Astrocyte (in vitro differentiated cells and primary cell): ENCODE measurements at regions not wholly inside any gene's neighbourhood (a gene's known extent, or its start where the extent isn't known, plus 50 kb on each side); places are given as distances from the start of the nearest gene placed in this dataset.

Experiments used
- DNase-seq: peaks from one replicate; pipeline ENCODE4 v3.0.0-alpha.2; 2010; ENCODE audit warnings: low read depth
- FAIRE-seq: peaks from 2 replicates; lab custom pipeline; 2011; peaks lifted over from hg19 to GRCh38; lab: Jason Lieb, UNC
- H2AFZ ChIP-seq: 2 replicates; pipeline ENCODE4 v1.6.0; 2012; ENCODE audit warnings: low read depth, low read length, inconsistent platforms
- H3K27ac ChIP-seq: 2 replicates; pipeline ENCODE4 v1.5.1; 2011; ENCODE audit warnings: low read depth, low read length, inconsistent platforms
- H3K27me3 ChIP-seq: 2 replicates; pipeline ENCODE4 v1.6.0; 2011; ENCODE audit warnings: low read length, inconsistent platforms; ENCODE audit not compliant: insufficient read depth
- H3K36me3 ChIP-seq: 2 replicates; pipeline ENCODE4 v1.5.1; 2011; ENCODE audit warnings: low read length, inconsistent platforms; ENCODE audit not compliant: insufficient read depth
- H3K4me1 ChIP-seq: 2 replicates; pipeline ENCODE4 v1.5.1; 2011; ENCODE audit warnings: low read length, inconsistent platforms; ENCODE audit not compliant: insufficient read depth
- H3K4me2 ChIP-seq: 2 replicates; pipeline ENCODE4 v1.6.0; 2012; ENCODE audit warnings: low read length, inconsistent platforms
- H3K4me3 ChIP-seq: 2 replicates; pipeline ENCODE4 v1.5.1; 2011; ENCODE audit warnings: low read depth, mild to moderate bottlenecking, low read length, inconsistent platforms; ENCODE audit not compliant: insufficient read depth
- H3K79me2 ChIP-seq: 2 replicates; pipeline ENCODE4 v1.6.0; 2012; ENCODE audit warnings: mild to moderate bottlenecking, low read length, inconsistent platforms; ENCODE audit not compliant: insufficient read depth
- H3K9ac ChIP-seq: 2 replicates; pipeline ENCODE4 v1.6.0; 2012; ENCODE audit warnings: mild to moderate bottlenecking, low read length, inconsistent platforms
- H3K9me3 ChIP-seq: 2 replicates; pipeline ENCODE4 v1.5.1; 2012; ENCODE audit warnings: low read depth, mild to moderate bottlenecking, low read length, inconsistent platforms; ENCODE audit not compliant: insufficient read depth
- H4K20me1 ChIP-seq: 2 replicates; pipeline ENCODE4 v1.6.0; 2012; ENCODE audit warnings: low read length, inconsistent platforms; ENCODE audit not compliant: insufficient read depth
- H3K27ac Mint-ChIP-seq: one replicate; pipeline ENCODE4 v1.8.0; 2021; ENCODE audit warnings: mild to moderate bottlenecking, mixed read lengths; ENCODE audit not compliant: unreplicated experiment
- H3K27me3 Mint-ChIP-seq: one replicate; pipeline ENCODE4 v1.8.0; 2021; ENCODE audit warnings: low read depth, mixed read lengths; ENCODE audit not compliant: unreplicated experiment
- H3K36me3 Mint-ChIP-seq: one replicate; pipeline ENCODE4 v1.8.0; 2021; ENCODE audit warnings: low read depth, mixed read lengths; ENCODE audit not compliant: unreplicated experiment
- H3K4me1 Mint-ChIP-seq: one replicate; pipeline ENCODE4 v1.8.0; 2021; ENCODE audit warnings: low read depth, mixed read lengths; ENCODE audit not compliant: unreplicated experiment
- H3K4me3 Mint-ChIP-seq: one replicate; pipeline ENCODE4 v1.8.0; 2021; ENCODE audit warnings: mild to moderate bottlenecking, moderate library complexity, mixed read lengths; ENCODE audit not compliant: unreplicated experiment
- H3K9me3 Mint-ChIP-seq: one replicate; pipeline ENCODE4 v1.8.0; 2021; ENCODE audit warnings: mild to moderate bottlenecking, mixed read lengths; ENCODE audit not compliant: unreplicated experiment
- CTCF ChIP-seq: IDR thresholded peaks from 2 replicates; pipeline ENCODE4 v1.5.1; 2011; ENCODE audit warnings: low read depth, mild to moderate bottlenecking, inconsistent platforms, low read length, moderate library complexity; ENCODE audit not compliant: insufficient read depth
- EZH2 ChIP-seq: IDR thresholded peaks from 2 replicates; pipeline ENCODE4 v1.6.1; 2012; ENCODE audit warnings: mild to moderate bottlenecking, low read length, inconsistent platforms; ENCODE audit not compliant: insufficient read depth

- no peak overlapping the region for H3K4me3 Mint-ChIP-seq
- no peaks in the 10 kb centered on the region for H3K9me3 ChIP-seq
- peaks cover 89% of the 10 kb centered on the region for H3K27me3 Mint-ChIP-seq
- no peak overlapping the region for H3K27ac Mint-ChIP-seq
- H3K9ac ChIP-seq = no peak overlapping the region
- peaks cover 20% of the 10 kb centered on the region for H3K9me3 Mint-ChIP-seq
- H2AFZ ChIP-seq = peak overlapping the region; percentile 32
- H3K79me2 ChIP-seq = no peaks in the 10 kb centered on the region
- H3K4me1 Mint-ChIP-seq = peaks cover 3% of the 10 kb centered on the region
- H4K20me1 ChIP-seq = no peaks in the 10 kb centered on the region
- peaks cover 93% of the 10 kb centered on the region for H3K27me3 ChIP-seq
- peak overlapping the region; percentile 36 for H3K4me2 ChIP-seq
- no peaks in the 10 kb centered on the region for H3K4me1 ChIP-seq
- DNase-seq = no peak
- H3K36me3 ChIP-seq = no peaks in the 10 kb centered on the region
- H3K27ac ChIP-seq = no peak overlapping the region
- TF ChIP-seq EZH2 = peak; percentile 67
- no peak for TF ChIP-seq CTCF
- no peaks in the 10 kb centered on the region for H3K36me3 Mint-ChIP-seq
- no peak overlapping the region for H3K4me3 ChIP-seq
- FAIRE-seq = no peak
These were observed 119.2 kb upstream of the BARHL2 start for GRCh38 chr1:90836345-90836679.

DNA sequence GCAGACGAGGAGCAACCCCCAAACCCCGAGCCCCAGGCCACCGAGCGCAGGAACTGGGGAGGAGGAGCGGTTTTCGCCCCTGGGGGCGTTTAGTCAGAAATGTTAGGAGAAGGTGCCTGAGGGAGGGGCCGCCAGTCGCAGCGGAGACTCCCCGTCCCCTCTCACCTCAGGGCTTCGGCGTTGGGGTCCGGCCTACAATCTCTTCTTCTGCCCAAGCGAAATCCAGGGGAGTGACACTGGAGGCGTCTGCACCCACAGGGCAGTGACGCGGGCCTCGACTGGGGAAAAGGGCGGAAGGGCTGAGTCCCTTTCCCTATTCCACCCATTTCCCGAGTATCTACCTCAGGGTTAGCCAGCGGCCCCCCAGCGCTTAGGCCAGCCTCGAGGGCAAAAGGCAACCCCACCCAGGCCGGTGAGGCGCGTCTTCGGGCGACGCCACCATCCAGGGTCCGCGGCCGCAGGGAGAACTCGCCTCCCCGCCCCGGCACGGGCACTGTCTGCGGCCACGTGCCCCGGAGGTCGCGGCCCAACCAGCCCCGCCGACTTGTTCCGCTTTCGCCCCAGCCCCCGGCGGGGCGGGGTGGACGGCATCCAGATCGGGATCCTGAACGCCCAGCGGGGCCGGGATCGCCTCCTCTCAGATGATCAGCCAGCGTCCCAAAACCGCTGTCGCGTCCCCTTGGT lies 118.7 kb upstream of the BARHL2 start:
- H3K27me3 Mint-ChIP-seq = peaks cover 88% of the 10 kb centered on the region
- H2AFZ ChIP-seq = peak overlapping the region; percentile 32

More for the DNA sequence above, 118.7 kb upstream of the BARHL2 start:
- no peak for TF ChIP-seq CTCF
- peak; percentile 94 for TF ChIP-seq EZH2
- Histone ChIP-seq H3K4me1 (no peaks in the 10 kb centered on the region), H3K27ac (no peak overlapping the region), H3K4me3 (no peak overlapping the region), H3K36me3 (no peaks in the 10 kb centered on the region), H3K9me3 (no peaks in the 10 kb centered on the region), H3K27me3 (peaks cover 93% of the 10 kb centered on the region), H3K9ac (no peak overlapping the region), H3K79me2 (no peaks in the 10 kb centered on the region), H4K20me1 (no peaks in the 10 kb centered on the region), H3K4me2 (peak overlapping the region; percentile 36)
- no peaks in the 10 kb centered on the region for H3K36me3 Mint-ChIP-seq
- FAIRE-seq (no peak), DNase-seq (no peak)
- H3K4me3 Mint-ChIP-seq = no peak overlapping the region
- peaks cover 18% of the 10 kb centered on the region for H3K9me3 Mint-ChIP-seq
- H3K27ac Mint-ChIP-seq = no peak overlapping the region
- H3K4me1 Mint-ChIP-seq = peaks cover 3% of the 10 kb centered on the region
